Activated CD8-positive, alpha-beta memory T cell treated with anti-CD3 and anti-CD28 coated beads for 48 hours (primary cell): ENCODE measurements at regions not wholly inside any gene's neighbourhood (a gene's known extent, or its start where the extent isn't known, plus 50 kb on each side); places are given as distances from the start of the nearest gene placed in this dataset.

Experiments
- DNase-seq, 3 experiments: peaks; one replicate each; pipeline ENCODE4 v3.0.0-alpha.2; 2020; ENCODE audit warnings: low read depth in 2 of 3, low spot score in 2 of 3

DNA sequence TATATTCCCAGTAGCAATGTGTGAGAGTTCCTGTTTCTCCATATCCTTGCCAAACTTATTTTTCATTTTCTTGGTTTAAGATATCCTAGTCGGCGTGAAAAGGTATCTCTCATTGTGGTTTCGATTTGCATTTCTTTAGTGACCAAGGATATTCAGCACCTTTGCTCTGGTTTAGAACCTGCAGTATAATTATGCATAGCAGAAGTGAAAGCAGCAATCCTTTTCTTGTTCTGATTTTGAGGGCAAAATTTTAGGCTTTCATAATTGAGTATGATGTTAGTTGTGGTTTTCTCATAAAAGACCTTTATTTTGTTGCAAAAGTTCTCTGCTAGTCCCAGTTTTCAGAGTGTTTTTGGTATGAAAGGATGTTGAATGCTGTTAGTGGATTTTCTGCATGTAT is 491.0 kb downstream of the FGF9 start:
- no peak for DNase-seq

GRCh38 chr13:22162889-22163288 is 492.0 kb downstream of the FGF9 start:
- no peak for DNase-seq

DNA sequence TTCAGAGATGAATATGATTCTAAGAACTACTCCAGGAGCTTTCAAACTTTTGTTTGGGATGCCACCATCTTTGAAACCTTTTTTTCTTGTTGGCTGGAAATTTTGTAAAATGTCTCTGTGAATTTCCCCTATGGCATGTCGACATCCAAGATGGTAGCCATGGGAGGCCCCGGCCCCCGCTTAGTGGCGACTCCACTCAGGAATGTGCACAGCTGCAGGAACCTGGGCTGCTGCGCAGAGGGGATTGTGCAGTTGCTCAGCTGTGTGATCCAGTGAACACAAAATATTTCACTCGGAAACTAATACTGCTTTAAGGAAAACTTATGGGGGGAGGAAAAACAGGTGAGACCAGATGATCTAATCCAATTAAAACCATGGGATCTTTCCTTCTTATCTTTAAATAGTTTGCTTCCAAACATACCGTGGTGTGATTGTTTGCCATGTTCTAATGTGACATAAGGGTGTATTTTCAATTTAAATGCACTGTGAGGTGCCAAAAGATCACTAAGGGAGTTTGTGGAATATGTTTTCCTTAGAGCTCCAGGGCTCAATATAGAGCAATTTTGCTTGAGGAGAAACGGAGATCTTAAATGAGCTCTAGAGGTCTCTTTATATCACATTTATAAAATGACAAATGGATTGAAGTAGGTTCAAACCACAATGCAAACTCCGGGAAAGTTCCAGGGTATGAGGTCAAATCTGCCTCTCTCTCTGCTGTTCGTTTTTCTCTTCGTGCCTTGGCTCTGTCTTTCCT is 497.7 kb downstream of the FGF9 start:
- DNase-seq = no peak

DNA sequence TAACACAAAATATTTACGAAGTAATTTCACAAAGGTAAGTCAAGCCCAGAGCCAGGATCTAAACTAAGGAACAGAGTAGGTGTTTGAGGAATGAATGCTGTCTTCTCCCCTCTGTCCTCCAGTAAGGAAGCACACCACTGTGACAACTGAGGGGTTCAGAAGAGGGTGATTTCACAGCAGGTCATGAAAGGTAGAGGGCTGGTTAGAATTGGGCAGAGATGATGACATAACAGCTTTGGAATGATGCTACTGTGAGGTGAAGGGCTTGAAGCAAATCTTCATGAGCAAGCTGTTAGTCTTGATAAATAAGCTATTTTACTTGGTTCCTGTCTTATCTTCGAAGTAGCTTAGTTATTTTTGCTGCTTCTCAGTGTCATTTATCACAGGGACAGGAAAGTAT is 498.6 kb downstream of the FGF9 start:
- no peak for DNase-seq

GRCh38 chr13:22173610-22174009 is 502.7 kb downstream of the FGF9 start:
- DNase-seq = no peak

DNA sequence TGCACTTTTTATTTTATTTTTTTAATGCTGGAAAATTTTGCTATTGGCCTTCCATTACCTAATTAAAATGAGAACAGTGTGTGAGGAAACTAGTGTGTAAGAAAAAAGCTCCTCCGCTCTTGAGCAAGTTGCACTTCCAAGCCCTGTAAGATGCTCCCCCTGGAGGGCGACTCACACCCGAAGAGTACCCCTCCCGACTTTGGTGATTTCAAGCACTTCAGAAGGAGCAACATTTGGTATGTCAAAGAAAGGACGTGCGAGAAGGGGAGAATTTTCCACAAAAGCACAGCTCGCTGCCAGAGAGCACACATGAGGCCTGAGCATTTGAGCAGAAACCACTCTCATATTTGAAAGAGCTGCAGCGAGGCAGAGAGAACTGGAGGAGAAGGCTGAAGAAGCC is 504.4 kb downstream of the FGF9 start:
- DNase-seq = no peak

DNA sequence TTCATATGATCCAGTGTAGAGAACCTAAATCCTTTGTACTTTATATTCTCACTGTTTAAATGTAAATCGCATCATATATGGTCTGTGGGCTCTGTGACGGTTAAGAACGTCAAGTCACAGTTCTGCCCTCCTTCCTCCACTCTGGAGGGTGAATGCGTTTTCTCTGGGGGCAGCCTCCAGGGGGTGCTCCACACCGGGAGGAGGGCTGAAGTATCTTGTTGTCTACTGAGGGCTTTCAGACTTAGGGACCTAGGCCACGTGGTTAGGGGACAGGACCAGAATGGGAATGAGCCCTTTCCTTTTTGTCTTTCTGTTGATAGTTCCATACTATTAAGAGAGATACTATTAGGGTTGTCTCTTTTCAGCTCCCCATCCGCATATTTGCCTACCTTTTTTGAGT is 504.9 kb downstream of the FGF9 start:
- no peak for DNase-seq

DNA sequence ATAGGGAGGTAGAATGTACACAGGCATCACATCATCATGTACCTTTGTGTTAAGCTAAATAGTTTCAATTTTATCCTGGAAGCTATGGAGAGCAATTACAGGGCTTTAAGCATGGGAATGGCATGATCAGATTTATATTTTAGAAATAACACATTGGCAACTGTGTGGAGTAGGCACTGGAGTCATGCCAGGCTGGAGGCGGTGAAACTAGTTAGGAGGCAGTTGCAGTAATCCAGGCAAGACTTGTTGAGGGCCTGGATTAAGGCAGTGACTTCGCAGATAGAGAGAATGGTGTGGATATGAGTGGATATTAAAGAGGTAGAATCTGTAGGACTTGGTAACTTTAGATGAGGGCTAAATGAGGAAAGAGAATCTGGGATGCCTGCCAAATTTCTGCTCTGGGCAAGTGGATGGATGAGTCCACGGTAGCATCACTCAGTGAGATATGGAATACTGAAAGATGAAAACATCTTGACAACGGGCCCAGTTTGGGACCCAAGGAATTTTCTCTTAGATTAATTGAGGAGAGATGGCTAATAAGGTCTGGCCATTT is 506.2 kb downstream of the FGF9 start:
- DNase-seq = no peak

DNA sequence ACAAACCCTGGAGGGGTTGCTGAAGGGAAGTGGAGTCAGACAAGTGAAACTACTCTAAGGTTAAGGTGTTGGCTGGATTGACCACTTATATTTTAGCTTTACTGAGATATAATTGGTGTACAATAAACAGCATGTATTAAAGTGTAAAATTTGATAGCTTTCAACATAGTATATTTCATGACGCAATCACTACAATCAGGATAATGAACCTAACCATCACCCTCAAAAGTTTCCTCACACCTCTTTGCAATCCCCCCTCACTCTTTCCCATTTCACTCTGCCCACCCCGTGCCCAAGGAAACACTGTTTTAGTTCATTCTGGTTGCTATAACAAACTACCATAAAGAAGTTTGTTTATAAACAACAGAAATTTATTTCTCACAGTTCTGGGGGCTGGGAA is 508.0 kb downstream of the FGF9 start:
- DNase-seq = no peak

- no peak for DNase-seq
Observed at GRCh38 chr13:22187329-22187728, 516.5 kb downstream of the FGF9 start.

DNA sequence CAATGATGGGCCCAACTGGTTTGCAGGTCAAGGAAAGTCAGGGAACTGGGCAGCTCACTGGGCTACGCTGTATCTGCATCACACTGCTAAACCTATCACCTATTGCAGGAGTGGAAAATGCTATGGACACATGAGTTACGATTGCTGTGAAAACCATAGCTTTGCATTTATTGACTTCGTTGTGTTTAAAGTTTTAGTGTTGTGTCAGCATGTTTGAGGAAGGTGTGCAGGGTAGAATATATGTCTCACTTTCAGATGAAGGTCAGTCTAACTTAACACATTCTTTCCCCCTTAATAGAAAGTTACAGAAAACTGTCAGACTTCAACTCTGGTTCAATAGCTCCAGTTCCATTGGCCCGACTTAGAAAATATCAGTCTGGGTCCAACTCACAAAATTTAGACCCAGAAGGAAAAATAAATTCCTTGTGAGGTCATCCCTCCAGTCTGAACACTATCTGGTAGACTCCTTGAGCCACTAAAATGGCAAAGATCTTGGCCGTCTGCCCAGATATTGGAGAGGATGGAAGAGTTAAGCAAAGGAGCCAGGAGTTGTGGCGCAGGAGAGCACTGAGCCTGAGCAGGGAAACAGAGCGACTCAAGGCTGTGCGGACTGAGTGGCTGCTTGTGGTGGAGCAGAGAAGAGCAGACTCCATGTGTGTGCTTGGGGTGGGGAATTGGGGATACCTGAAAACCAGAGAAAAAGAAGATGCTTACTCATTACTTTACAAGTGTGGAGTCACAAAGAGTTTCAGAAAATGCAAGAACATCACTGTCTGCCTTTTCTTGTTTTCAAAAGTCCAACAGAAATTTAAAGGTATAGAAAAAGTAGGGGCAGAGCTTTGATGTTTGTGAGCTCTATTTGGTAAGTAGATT is 518.5 kb downstream of the FGF9 start:
- no peak for DNase-seq

- DNase-seq = no peak
Observed at GRCh38 chr13:22193070-22193469, 522.2 kb downstream of the FGF9 start.

DNA sequence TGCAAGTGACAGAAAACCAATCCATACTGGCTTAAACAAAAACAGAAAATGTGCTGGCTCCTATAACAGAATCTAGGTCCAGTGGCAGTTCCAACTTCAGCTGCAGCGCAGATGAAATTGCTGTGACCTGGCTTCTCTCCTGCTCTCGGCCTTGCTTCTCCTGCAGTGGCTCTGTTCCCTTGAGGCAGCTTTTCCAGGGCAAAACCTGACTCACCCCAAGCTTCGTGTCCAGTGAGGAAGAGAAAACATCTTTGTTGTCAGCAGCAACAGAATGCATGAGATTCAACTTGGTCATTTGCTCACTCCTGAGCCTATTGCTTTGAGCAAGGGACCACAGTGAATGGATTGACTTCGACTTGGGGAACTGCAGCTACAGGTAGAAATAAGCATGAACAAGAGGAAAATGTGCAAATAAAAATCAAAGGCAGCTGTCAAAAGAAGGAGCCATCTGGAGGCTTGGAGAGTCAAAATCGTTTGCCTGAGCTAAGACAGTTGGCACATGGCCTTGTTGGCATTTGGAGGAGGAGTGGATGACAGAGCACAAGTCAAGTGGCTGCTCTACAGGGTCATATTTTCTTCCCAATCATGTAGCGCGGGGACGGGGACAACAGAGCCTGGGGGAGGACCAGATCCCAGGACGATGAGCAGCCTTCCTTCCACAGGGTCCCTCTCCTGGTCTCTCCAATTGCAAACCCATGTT is 523.4 kb downstream of the FGF9 start:
- no peak for DNase-seq

- no peak for DNase-seq
Observed at GRCh38 chr13:22195726-22196125, 524.9 kb downstream of the FGF9 start.

DNA sequence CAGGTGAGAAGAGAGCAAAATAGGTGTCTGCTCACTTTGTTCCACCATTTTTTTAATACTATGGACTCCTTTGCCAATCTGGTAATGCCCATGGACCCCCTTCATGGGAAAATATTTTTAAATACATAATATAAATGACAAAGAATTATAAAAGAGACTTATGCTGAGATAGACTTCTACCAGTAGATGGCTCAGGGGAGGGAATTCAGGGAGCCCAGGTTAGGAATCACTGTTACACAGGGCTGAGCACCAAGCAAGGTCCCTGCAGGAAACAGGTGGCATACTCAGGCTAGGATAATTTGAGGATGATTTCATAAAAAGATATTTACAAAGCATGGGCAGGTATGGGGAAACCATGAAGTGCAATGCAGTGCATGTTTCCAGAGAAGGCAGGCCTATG is 525.9 kb downstream of the FGF9 start:
- no peak for DNase-seq

- no peak for DNase-seq
Observed at GRCh38 chr13:22198001-22198400, 527.1 kb downstream of the FGF9 start.

GRCh38 chr13:22198641-22199217 is 527.9 kb downstream of the FGF9 start:
- no peak for DNase-seq

DNA sequence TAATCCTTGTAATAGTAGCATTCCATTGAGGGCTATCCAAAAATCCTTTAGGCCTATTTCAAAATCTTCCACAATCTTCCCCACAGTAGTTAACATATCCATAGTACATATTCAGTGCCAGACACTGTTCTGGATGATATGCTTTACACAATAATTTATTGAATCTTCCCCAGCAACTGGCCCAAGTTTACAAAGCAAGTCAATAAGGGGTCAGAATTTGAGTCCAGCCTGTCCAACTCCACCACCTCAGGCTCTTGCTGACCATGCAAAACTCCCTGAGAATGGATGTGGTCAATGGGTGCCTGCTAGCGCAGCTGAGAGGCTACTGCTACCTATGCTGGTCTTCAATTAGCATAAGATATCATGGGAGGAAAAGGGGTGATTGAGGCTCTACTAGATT is 529.6 kb downstream of the FGF9 start:
- no peak for DNase-seq

GRCh38 chr13:22201375-22201925 is 530.6 kb downstream of the FGF9 start:
- DNase-seq = no peak

DNA sequence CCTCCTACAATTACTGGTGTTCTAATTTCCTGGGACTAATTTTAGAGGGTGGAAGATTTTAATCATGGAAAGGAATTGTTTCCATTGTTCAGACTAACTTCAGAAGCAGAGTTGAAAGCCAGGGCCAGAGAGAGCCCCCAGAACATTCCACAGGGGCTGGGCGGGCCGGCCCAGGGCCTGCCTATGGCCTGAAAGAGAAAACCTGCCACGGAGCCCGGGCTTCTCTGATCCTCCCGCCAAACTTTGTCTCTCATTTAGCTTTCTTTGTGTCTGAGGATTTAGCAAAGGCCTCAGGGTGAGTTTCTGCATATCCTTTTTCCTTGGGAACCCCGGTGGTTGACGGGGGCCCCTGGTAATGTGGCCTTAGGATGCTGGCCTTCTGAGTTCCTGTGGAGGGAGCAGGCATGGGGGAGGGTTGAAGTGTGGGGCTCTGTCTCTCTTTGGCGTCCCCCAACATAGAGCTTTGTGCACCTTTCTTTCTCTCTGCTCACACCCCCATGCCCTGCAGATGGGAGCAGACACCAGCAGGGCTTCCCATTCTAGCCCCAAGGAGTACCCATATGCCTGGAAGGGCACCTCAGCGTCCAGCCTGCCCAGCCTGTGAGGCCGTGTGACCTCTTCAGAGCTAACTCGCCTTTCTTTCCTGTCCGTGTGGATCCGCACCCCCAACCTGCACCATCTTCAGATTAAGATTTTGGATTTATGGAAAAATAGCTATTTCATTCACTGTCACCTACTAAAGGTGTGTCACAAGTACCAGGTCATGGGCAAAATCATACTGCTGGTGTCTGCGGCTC is 539.5 kb downstream of the FGF9 start:
- DNase-seq = no peak
